ENCODE measurements at regions not wholly inside any gene's neighbourhood (a gene's known extent, or its start where the extent isn't known, plus 50 kb on each side); places are given as distances from the start of the nearest gene placed in this dataset.

DNA sequence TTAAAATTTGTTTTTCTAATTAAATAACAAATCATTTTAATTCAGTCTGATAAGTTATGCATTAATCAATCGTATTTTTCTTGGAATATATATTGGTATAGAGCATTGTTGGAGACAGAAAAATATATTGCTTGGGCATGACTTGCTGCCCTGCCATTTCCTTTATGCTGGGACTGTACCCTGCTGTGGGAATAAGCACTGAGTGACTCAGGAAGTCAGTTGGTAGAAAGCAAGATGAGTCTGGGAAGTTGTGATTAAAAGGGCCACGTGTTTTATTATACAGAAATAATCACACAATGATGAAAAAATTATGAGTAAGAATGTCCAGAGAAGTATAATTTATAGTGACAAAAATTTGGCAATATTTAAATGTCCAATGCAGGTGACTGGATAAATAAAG lies 139.5 kb downstream of the KIF18A start:
- Mint-ChIP-seq H3K27ac (no peak overlapping the region), H3K4me3 (no peak overlapping the region), H3K36me3 (ENCODE audit: low read depth) (no peaks in the 10 kb centered on the region), H3K27me3 (ENCODE audit: low read depth) (peaks cover 4% of the 10 kb centered on the region), H3K4me1 (ENCODE audit: low read depth) (no peaks in the 10 kb centered on the region), H3K9me3 (no peaks in the 10 kb centered on the region)
- intact Hi-C loops (cut with micrococcal nuclease) = no loop called here
- CTCF ChIA-PET = no interaction called here
- DNase-seq = no peak

DNA sequence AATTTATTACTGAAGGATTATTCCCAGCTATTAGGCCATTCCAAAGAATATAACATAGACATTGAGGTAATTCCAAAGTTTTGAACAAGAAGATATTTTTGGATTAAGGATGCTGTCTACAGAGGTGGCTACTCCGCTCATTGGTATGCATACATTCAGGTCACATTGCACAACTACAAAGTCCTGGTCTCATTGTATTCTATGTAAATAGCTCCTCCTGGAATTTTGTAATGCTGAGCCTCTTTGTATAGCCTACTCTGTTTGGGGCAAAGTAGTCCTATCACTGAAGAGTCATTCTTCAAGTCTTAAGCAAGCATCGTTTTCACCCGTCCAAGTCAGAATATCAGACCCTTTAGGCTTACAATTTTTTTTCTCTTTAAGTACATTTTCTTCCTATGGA lies 142.4 kb downstream of the KIF18A start:
- Mint-ChIP-seq H3K4me3 (no peak overlapping the region), H3K27ac (no peak overlapping the region), H3K36me3 (ENCODE audit: low read depth) (no peaks in the 10 kb centered on the region), H3K4me1 (ENCODE audit: low read depth) (no peaks in the 10 kb centered on the region), H3K27me3 (ENCODE audit: low read depth) (peaks cover 6% of the 10 kb centered on the region), H3K9me3 (no peaks in the 10 kb centered on the region)
- intact Hi-C loops (cut with micrococcal nuclease) = no loop called here
- CTCF ChIA-PET = no interaction called here
- no peak for DNase-seq

DNA sequence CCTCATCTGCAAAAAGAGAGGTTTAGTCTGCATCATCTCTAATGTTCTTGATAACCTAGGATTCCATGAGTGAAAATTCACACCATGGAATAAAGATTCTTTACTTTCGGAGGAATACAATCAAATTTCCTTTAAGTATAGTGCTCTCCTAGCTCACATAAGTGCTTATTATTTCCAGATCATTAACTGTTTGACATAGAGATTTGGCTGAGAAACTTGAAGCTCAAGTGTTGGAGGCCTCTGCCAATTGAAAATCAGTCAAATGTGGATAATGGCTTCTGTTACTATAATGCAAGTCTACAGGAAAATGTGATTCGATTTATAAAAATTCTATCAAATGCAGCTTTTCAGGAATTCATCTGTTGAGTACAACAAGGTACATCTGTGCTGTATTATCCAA lies 144.6 kb downstream of the KIF18A start:
- DNase-seq = no peak
- CTCF ChIA-PET = interaction anchor here (0.6 to 1.0 kb wide), 3 partner anchors 11 to 225 kb away, joined by 3 to 4 read pairs (median 3); no protein-coding TSS in a partner anchor
- H3K27ac Mint-ChIP-seq = no peak overlapping the region
- peaks cover 5% of the 10 kb centered on the region for H3K27me3 Mint-ChIP-seq (ENCODE audit: low read depth)
- intact Hi-C loops (cut with micrococcal nuclease) = no loop called here
- H3K36me3 Mint-ChIP-seq (ENCODE audit: low read depth) = no peaks in the 10 kb centered on the region
- H3K4me3 Mint-ChIP-seq = no peak overlapping the region
- H3K4me1 Mint-ChIP-seq (ENCODE audit: low read depth) = no peaks in the 10 kb centered on the region
- H3K9me3 Mint-ChIP-seq = no peaks in the 10 kb centered on the region

DNA sequence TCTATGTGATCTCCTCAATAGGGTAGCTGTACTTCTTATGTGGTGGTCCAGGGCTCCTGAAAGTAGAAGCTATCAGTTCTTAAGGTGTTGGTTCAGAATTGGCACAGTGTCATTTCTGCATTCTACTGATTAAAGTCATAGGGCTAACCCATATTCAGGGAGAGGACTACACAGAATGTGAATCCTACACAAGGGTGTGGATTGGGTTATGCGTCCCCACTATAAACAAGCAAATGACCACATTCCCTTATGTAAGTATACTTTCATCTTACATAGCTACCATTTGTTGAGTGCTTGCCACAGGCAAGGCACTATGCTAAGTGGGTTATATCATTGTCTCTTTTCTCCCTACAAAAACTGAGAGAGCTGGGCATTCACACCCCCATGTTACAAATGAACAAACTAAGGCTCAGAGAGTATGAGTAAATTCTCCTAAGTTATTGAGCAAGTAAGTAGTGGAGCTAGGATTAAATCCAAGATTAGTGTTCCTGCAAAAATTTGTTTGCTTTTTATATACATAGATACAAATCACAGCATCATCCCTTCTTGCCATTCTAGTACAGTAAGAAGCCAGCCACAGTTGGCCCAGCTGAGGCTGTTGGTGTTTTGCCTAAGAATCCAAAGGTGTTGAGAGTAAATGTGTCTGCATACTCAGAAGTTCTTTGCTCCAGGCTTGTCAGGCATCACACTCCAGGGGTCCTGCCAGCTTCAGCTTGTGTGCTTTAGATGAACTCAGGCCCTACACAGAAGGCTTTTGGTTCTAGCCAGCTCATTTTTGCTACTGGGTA lies 157.8 kb downstream of the KIF18A start:
- intact Hi-C loops (cut with micrococcal nuclease) = no loop called here
- Mint-ChIP-seq H3K27ac (no peak overlapping the region), H3K4me3 (no peak overlapping the region), H3K4me1 (ENCODE audit: low read depth) (no peaks in the 10 kb centered on the region), H3K36me3 (ENCODE audit: low read depth) (no peaks in the 10 kb centered on the region), H3K9me3 (no peaks in the 10 kb centered on the region), H3K27me3 (ENCODE audit: low read depth) (no peaks in the 10 kb centered on the region)
- CTCF ChIA-PET = no interaction called here
- DNase-seq = no peak

DNA sequence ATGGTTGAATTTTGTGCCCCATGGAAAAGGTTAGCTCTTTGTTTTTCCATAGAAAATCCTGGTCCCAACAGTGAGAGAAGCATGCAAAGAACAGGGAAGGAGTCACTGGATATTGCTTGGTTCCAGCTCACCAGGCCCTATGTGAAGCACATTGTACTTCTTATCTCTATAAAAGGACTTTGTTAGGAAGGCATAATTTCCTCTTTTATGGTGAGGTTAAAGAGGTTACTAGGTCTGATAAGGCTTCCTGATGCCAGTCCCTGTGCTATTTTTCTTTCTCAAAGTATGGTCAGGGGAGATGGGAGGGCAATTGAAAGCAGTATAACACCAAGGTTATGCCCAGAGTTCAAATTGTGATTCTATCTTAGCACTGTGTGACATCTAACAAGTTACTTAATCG lies 162.6 kb downstream of the KIF18A start:
- no peak for DNase-seq
- Mint-ChIP-seq H3K4me1 (ENCODE audit: low read depth) (no peaks in the 10 kb centered on the region), H3K9me3 (no peaks in the 10 kb centered on the region), H3K36me3 (ENCODE audit: low read depth) (no peaks in the 10 kb centered on the region), H3K27me3 (ENCODE audit: low read depth) (no peaks in the 10 kb centered on the region), H3K27ac (no peak overlapping the region), H3K4me3 (no peak overlapping the region)
- CTCF ChIA-PET = no interaction called here
- intact Hi-C loops (cut with micrococcal nuclease) = no loop called here

DNA sequence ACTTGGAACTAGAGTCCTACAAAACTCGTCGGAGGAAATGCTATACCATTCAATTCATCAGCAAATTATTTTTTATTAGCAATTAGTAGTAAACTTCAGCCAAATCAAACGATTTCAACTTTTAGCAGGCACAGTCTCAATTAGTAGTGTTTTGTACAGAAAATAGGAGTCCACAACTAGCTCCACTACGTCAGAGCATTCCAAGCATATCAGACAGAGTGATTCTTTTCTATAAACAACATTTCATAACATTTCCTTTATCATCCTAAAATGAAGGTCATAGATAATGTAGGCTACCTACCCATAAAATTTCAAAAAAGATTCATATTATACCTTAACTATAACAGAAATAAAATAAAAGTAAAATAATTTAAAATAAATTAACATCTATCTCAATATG lies 169.9 kb downstream of the KIF18A start:
- DNase-seq = no peak
- Mint-ChIP-seq H3K9me3 (no peaks in the 10 kb centered on the region), H3K27ac (no peak overlapping the region), H3K4me3 (no peak overlapping the region), H3K4me1 (ENCODE audit: low read depth) (no peaks in the 10 kb centered on the region), H3K36me3 (ENCODE audit: low read depth) (no peaks in the 10 kb centered on the region), H3K27me3 (ENCODE audit: low read depth) (peaks cover 2% of the 10 kb centered on the region)
- intact Hi-C loops (cut with micrococcal nuclease) = no loop called here
- CTCF ChIA-PET = no interaction called here

DNA sequence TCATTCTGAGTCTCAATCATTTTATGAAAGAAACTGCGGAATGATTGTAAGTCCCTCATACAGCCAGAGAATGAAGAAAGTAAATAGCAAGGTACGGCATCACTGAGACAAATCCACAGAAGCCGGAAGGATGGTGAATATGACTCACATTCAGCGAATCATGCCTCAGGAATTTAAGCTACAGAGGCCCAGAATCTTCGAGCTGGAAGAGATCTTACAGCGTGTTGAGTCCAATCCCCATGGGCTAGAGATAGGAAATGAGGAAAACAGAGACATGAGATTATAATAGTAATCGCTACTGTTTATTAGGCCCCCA lies 173.2 kb downstream of the KIF18A start:
- Mint-ChIP-seq H3K36me3 (ENCODE audit: low read depth) (no peaks in the 10 kb centered on the region), H3K9me3 (no peaks in the 10 kb centered on the region), H3K27me3 (ENCODE audit: low read depth) (peaks cover 2% of the 10 kb centered on the region), H3K4me1 (ENCODE audit: low read depth) (no peaks in the 10 kb centered on the region), H3K4me3 (no peak overlapping the region), H3K27ac (no peak overlapping the region)
- CTCF ChIA-PET = no interaction called here
- intact Hi-C loops (cut with micrococcal nuclease) = no loop called here
- DNase-seq = no peak

DNA sequence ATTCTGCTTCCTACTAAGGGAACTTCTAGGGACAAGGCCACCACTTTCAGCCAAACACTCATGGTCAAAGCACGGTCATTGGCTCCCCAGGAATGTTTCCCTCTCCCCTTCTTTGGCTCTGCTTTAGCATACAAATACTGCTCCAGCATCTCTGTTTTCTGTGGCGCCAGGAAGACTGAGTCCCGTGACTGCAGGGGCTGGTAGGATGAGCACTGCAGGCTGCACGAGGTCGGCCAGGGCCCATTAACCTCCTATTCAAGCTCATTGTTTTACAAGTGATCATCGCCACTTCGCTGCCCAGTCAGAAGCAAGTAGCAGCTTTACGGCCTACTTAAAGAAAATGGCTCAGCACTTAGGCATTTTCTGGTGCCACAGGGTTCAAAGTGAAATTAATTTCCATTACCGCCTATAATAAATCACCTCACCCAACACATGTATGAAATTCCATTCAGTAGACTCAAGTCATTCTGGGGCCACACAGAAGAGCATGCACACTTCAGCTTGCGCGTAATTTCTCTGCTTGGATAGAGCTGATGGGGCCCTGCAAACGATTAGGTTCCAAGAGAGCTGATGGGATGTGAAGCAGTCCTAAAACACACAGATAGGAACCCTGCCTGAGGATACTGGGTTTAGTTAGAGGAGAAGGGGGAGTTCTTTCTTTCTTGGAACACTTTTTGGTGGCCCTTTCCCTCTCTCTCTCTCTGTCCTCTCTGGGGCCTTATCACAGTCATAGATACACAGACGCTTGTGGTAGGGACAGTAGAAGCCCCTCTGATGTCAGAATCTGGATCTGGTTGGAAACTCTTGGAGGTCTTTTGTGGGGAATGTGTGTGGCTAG lies 173.7 kb downstream of the KIF18A start:
- Mint-ChIP-seq H3K4me1 (ENCODE audit: low read depth) (no peaks in the 10 kb centered on the region), H3K27me3 (ENCODE audit: low read depth) (peaks cover 2% of the 10 kb centered on the region), H3K27ac (no peak overlapping the region), H3K4me3 (no peak overlapping the region), H3K9me3 (no peaks in the 10 kb centered on the region), H3K36me3 (ENCODE audit: low read depth) (no peaks in the 10 kb centered on the region)
- DNase-seq = no peak
- intact Hi-C loops (cut with micrococcal nuclease) = no loop called here
- CTCF ChIA-PET = interaction anchor here (0.6 kb wide), 1 partner anchor 29 kb away, joined by 3 read pairs; no protein-coding TSS in a partner anchor

DNA sequence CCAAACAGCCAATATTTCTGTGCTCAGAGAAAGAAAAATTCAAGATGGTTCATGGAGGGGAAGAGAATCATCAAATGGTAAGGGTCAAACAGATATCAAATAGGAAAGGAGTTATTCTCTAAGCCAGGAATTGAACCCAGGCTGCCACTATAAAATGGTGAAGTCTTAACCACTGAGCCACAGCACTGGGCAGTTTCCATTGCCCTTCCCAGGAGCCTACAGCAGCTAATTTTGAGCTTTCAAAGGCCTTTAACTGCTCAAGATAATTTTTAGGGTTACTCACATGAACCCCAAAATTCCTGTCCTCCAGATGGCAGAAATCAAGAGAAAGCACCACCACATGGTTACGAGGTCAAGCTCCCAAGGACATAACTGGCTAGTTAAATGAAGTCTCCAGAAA lies 176.2 kb downstream of the KIF18A start:
- Mint-ChIP-seq H3K27ac (no peak overlapping the region), H3K4me1 (ENCODE audit: low read depth) (no peaks in the 10 kb centered on the region)
- no peak for DNase-seq

DNA sequence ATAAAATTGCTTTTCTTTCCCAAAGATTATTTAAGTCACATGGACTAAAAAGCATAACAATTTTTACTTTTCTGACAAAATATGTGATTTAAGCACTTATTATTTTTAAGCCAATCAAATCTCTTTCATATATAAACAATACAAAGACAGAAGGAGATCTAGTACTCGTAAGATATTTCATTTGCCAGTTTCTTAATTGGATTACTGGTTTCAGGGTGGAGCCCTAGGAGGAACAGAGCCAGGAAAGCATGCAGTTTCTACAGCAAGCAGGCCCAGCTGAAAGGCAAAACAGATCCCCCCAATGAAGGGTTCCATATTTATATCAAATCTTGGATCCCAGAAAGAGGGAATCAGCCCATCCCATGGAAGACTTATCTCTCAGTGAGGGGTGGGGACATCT lies 177.0 kb downstream of the KIF18A start:
- H3K27me3 Mint-ChIP-seq (ENCODE audit: low read depth) = peaks cover 2% of the 10 kb centered on the region
- no peak for DNase-seq
- no peaks in the 10 kb centered on the region for H3K9me3 Mint-ChIP-seq
- no peak overlapping the region for H3K4me3 Mint-ChIP-seq
- intact Hi-C loops (cut with micrococcal nuclease) = no loop called here
- CTCF ChIA-PET = no interaction called here
- no peaks in the 10 kb centered on the region for H3K4me1 Mint-ChIP-seq (ENCODE audit: low read depth)
- H3K27ac Mint-ChIP-seq = no peak overlapping the region
- H3K36me3 Mint-ChIP-seq (ENCODE audit: low read depth) = no peaks in the 10 kb centered on the region

More for the DNA sequence above, 176.2 kb downstream of the KIF18A start:
- Mint-ChIP-seq H3K27me3 (ENCODE audit: low read depth) (peaks cover 2% of the 10 kb centered on the region), H3K9me3 (no peaks in the 10 kb centered on the region), H3K4me3 (no peak overlapping the region), H3K36me3 (ENCODE audit: low read depth) (no peaks in the 10 kb centered on the region)
- intact Hi-C loops (cut with micrococcal nuclease) = no loop called here
- CTCF ChIA-PET = no interaction called here

DNA sequence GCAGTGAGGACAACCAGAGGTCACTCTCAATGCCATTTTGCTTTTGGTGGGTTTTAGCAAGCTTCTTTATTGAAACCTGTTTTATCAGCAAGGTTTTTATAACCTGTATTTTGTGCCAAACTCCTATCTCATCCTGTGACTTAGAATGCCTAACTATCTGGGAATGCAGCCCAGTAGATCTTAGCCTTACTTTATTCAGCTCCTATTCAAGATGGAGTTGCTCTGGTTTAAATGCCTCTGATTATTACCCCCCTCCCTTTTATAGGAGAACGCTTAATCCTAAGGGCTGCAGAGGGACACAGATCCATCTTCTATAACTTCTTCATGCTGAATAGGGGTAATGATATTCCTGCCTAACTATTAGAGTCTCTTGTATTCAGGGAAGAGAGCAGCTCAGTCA lies 179.1 kb downstream of the KIF18A start:
- no peak for DNase-seq
- no peaks in the 10 kb centered on the region for H3K9me3 Mint-ChIP-seq
- CTCF ChIA-PET = no interaction called here
- intact Hi-C loops (cut with micrococcal nuclease) = no loop called here
- no peaks in the 10 kb centered on the region for H3K27me3 Mint-ChIP-seq (ENCODE audit: low read depth)
- no peak overlapping the region for H3K4me3 Mint-ChIP-seq
- no peaks in the 10 kb centered on the region for H3K36me3 Mint-ChIP-seq (ENCODE audit: low read depth)
- no peak overlapping the region for H3K27ac Mint-ChIP-seq
- no peaks in the 10 kb centered on the region for H3K4me1 Mint-ChIP-seq (ENCODE audit: low read depth)

DNA sequence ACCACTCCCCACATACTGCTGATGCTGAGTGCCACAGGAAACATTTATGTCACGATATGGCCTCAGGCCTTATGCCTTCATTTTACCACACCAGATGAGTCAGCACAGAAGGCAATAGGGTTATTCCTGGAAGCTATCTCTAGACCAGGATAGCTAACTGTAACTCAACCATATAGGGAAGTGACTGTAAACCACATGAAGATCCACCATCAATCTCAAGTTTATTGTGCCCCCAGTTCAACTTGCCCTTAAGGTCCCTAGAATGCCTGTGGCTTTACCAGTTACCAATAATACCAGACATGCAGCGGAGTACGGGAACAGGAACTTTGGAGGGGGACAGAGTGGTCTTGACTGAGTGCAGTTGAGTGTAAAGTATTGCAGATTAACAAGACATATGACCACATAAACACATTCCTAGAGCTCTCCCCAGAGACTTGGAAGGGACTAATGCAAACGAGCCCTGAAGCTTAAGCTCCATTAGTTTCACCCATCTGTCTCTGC lies 180.9 kb downstream of the KIF18A start:
- Mint-ChIP-seq H3K4me3 (no peak overlapping the region), H3K4me1 (ENCODE audit: low read depth) (no peaks in the 10 kb centered on the region), H3K27ac (no peak overlapping the region), H3K27me3 (ENCODE audit: low read depth) (no peaks in the 10 kb centered on the region), H3K36me3 (ENCODE audit: low read depth) (no peaks in the 10 kb centered on the region), H3K9me3 (no peaks in the 10 kb centered on the region)
- intact Hi-C loops (cut with micrococcal nuclease) = no loop called here
- CTCF ChIA-PET = interaction anchor here (1.4 kb wide), 1 partner anchor 231 kb away, joined by 4 read pairs; no protein-coding TSS in a partner anchor
- DNase-seq = no peak

DNA sequence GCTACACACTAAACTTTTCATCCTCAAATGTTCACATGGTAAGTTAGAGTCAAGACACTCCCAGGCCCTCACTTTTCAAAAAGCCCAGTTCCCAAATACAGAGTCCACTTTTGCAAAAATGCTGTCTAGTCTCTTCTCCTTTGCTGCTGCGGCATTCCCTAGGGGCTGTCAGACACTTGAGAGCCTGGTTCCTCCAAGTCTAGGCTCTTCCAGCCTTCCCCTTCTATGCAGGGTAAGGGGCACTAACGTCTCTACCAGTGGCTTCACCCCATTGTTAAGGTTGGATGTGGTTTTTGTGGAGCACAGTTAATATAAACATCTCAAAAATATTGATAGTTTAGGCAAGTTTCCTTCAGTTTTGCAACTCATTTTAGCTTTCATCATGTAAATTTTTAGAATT lies 181.5 kb downstream of the KIF18A start:
- intact Hi-C loops (cut with micrococcal nuclease) = no loop called here
- Mint-ChIP-seq H3K4me3 (no peak overlapping the region), H3K4me1 (ENCODE audit: low read depth) (no peaks in the 10 kb centered on the region), H3K36me3 (ENCODE audit: low read depth) (no peaks in the 10 kb centered on the region), H3K9me3 (no peaks in the 10 kb centered on the region), H3K27ac (no peak overlapping the region), H3K27me3 (ENCODE audit: low read depth) (no peaks in the 10 kb centered on the region)
- DNase-seq = no peak
- CTCF ChIA-PET = interaction anchor here (1.4 kb wide), 1 partner anchor 231 kb away, joined by 4 read pairs; no protein-coding TSS in a partner anchor
